OCI-LY1 (cell line): ENCODE measurements at regions not wholly inside any gene's neighbourhood (a gene's known extent, or its start where the extent isn't known, plus 50 kb on each side); places are given as distances from the start of the nearest gene placed in this dataset.

ENCODE experiments used
- CTCF ChIP-seq: fragments of 200-600 bp; sonication (generic), shearing (Covaris generic); IDR thresholded peaks from 2 replicates; pipeline ENCODE4 v1.5.1; 2017; ENCODE audit warnings: mild to moderate bottlenecking, antibody characterized with exemption, low read length, moderate library complexity, mixed read lengths
- EZH2 ChIP-seq: fragments of 200-600 bp; sonication (generic), shearing (Covaris generic); IDR thresholded peaks from 2 replicates; pipeline ENCODE4 v1.8.0; 2017; ENCODE audit warnings: borderline replicate concordance, mixed run types, mild to moderate bottlenecking, antibody characterized with exemption, low read length, moderate library complexity, mixed read lengths

GRCh38 chr1:222243902-222244301, 304.0 kb downstream of the HHIPL2 start:
- TF ChIP-seq CTCF (no peak), EZH2 (no peak)
